CD4-positive, alpha-beta T cell treated with Interleukin-6 for 4 hours (primary cell): ENCODE measurements at regions not wholly inside any gene's neighbourhood (a gene's known extent, or its start where the extent isn't known, plus 50 kb on each side); places are given as distances from the start of the nearest gene placed in this dataset.
"Not testable (repeated sequence)": the region's sequence is repeated elsewhere in the genome, so short reads cannot be mapped to it uniquely, and the experiment has no call there.

Experiments
- DNase-seq: peaks from one replicate; pipeline ENCODE4 v3.0.0-alpha.2; 2020; ENCODE audit warnings: mixed read lengths

DNA sequence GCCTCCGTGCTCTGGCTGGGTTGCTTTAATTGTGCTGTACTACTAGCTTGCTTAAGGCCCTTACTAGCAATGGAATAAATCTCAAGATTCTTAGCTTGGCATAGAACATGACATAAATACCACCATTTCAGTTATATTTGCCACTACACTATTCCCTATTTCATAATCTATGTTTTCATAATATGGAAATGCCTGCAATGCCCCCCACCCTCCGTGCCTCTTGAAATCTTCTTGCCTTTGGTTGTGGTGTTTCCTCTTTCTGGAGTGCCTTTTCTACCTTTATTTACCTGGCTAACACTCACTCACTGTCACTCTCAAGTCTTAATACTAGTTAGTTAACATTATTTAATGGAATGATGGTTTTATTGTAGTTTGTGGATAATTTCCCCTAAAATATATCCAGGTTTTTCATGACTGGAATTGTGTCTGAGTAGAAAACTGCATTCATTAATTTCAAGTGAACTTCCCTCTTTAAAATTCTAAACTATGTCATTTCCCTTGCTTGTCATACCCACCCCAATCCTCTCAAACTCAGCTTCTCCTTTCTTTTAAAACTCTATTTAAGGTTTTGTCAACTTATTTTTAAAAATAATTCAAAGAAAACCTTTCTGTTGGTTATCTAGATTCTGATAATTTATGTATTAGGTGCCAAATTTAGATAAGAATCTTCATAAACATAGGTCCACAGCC, 521.7 kb upstream of the DAB2 start:
- DNase-seq: no peak

DNA sequence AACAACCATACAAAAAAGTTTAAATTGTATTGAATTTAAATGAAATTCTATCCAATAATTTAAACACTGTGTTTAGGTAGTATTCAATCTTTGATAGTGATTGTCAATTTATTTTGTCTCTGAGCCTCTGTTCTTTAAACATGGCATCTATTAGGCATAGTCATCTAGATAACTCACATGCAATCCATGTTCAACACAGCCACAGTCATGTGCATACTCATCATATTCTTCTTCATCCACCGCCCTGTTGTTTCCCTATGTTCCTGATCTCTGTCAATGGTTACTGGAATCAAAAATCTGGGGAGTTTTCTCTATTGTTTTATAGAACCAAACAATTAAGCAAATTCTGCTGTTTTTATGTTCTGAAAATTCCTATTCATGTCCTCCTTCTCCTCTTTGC, 521.1 kb upstream of the DAB2 start:
- no peak for DNase-seq

- no peak for DNase-seq
These were observed 519.0 kb upstream of the DAB2 start for GRCh38 chr5:39943811-39944210.

- no peak for DNase-seq
These were observed 517.8 kb upstream of the DAB2 start for GRCh38 chr5:39942606-39943005.

GRCh38 chr5:39941416-39941815, 516.6 kb upstream of the DAB2 start:
- DNase-seq: no peak

DNA sequence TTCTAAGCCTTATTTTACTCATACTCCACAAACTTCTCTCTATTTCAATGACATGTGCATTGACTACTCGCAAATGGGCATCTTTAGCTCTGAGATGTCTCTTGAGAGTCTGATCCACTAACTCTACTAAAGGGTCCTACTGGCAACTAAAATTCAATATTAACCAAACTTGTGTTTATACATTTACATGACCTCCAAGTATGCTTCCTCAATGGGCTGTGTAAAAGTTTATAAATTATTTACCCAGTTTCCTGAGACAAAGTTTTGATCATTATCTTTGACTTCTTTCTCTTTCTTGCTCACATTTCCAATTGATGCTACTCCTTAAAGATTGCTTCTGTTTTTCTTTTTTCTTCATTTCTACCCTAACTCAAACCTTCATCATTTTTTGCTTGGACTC, 510.1 kb upstream of the DAB2 start:
- no peak for DNase-seq

DNA sequence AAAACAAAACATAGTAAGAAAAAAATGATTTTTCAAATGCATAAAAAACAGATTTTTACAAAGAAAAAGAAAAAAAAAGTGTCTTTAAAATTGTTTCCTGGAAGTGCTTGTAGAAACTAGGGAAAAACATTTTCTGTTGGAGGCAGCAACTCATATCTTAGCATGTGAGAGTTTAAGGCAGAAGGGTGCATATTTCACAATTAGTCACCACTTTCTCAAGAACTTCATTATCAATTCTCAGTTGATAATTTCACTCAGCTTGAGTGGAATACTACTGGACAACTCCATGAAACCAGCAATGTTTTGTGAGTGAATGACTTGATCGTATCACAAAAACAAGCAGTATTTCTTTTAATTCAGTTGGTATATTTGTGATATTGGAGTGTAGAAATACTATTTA, 508.3 kb upstream of the DAB2 start:
- DNase-seq: no peak

DNA sequence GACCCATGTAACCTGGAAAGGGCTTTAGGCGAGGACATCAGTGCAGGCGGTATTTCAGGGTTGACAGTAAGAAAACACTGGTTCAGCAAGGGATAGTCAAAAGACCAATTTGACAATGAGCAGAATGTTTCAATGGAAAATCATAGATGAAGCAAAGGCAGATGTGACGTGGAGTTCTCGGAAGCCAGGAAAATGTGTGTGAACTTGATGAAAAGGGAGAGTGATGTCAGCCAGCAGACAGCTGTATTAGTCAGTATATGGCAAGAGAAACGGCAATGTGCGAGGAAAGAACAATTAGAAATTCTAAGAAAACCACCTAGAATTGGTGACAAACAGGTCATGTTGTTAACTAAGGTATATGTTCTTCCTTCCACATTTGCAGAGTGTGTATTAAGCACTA, 503.9 kb upstream of the DAB2 start:
- no peak for DNase-seq

- DNase-seq: no peak
These were observed 495.1 kb upstream of the DAB2 start for GRCh38 chr5:39919876-39920275.

DNA sequence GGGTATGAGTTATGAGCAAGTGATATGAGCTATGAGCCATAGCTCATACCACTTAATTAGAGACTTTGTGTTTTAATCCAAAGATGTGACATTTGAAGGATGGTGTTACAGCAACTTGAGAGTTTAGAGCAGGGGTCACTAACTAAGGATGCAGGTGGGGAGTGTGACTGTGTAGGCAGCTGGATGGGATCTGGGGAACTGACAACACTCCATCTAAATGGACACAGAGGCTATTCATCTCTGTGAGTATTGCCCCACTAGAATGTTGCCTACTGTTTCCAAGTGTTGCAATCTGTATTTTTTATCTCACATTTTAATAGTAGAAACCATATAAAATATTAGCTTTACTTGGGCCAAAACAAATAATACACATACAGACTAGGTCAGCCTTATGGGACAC, 488.1 kb upstream of the DAB2 start:
- no peak for DNase-seq

- not testable (repeated sequence) for DNase-seq
These were observed 482.6 kb upstream of the DAB2 start for GRCh38 chr5:39907267-39907951.

GRCh38 chr5:39906146-39906545, 481.4 kb upstream of the DAB2 start:
- DNase-seq: no peak

GRCh38 chr5:39905356-39905755, 480.6 kb upstream of the DAB2 start:
- no peak for DNase-seq

- DNase-seq: no peak
These were observed 477.8 kb upstream of the DAB2 start for GRCh38 chr5:39902626-39903025.

DNA sequence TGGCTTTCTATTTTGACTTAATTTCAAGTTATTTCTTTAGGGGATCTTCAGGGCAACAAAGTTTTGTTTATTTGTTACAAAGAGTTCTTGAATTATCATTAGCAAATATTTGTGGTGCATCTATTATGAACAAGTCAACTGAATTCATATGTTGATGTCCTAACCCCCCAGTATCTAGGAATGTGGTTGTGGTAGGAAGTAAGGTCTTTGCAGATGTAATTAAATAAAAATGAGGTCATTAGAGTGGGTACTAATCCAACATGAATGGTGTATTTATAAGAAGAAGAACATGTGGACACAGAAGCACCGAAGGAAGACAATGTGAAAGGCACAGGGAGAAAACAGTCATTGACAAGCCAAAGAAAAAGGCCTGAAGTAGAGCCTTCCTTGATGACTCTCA, 474.0 kb upstream of the DAB2 start:
- DNase-seq: no peak

GRCh38 chr5:39896706-39897105, 471.9 kb upstream of the DAB2 start:
- no peak for DNase-seq

GRCh38 chr5:39896104-39896503, 471.3 kb upstream of the DAB2 start:
- no peak for DNase-seq

GRCh38 chr5:39892708-39893107, 467.9 kb upstream of the DAB2 start:
- DNase-seq: no peak

DNA sequence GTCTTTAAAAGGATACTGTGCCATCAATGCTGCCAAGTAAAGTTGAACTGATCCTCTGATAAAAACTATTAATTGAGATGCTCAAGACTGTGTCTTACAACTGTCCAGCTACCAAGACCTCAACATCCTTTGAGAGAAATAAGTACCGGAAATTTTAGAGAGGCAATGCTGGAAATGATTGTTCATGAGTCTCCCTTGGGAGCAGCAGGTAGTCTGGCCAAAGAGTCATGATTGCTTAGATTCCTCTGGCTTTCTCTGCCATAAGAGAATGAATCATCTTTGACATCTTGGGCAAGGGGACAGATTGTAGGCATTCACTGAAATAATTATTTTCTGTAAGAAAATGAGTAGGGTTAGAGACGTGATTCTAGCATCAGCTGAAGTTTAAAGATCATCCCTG, 466.6 kb upstream of the DAB2 start:
- no peak for DNase-seq

DNA sequence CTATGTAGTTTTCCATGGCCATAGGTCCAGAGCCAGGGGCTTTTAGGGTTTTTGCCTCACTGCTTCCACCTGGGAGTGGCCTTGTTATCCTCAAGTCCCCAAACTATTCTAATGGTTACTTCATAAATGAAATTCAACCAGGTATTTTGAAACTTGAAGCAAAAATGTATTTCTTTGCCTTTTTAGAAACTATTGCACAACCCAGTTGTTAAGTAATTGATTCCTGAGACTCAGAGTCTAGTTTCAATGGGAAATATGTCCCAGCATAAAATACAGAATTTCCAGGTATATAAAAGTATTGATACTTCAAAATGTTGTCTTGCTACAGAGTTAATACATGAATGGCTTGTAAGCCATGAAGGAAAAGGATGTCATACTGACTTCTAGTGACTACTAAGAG, 456.2 kb upstream of the DAB2 start:
- DNase-seq: no peak

DNA sequence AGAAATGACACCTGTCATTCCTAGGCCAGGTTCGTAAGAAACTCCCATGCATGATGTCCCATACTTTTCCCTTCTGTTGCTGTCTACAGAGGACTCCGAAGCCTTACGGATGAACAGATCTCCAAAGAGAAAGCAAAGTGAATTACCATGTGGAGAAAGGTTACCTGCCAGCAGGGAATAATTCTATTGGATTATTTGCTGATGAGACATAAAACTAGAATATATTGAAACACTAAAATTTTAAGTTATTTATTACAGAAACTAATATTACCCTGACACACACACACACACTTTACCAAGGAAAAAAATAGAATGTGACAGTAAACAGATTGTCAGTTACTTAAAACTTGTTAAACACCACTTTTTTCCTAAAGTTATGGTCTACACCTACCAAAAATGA, 452.7 kb upstream of the DAB2 start:
- no peak for DNase-seq

DNA sequence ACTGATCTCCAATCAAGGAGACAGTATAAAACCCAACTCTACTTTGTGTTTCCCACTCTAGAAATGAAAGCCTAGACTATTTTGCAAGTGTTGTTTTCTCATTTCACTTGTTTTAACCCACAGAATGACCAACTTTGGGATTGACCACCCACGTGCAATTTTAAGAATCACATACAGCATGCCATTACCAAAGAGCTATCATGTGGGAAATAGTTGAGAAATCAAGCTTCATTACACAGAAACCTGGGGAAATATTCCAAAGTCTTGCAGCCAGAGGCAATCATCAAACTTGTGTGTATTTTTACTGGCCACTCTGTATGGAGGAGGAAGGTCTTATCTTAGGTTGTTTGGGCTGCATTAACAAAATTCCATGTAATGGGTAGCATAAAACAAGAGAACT, 451.4 kb upstream of the DAB2 start:
- DNase-seq: no peak

DNA sequence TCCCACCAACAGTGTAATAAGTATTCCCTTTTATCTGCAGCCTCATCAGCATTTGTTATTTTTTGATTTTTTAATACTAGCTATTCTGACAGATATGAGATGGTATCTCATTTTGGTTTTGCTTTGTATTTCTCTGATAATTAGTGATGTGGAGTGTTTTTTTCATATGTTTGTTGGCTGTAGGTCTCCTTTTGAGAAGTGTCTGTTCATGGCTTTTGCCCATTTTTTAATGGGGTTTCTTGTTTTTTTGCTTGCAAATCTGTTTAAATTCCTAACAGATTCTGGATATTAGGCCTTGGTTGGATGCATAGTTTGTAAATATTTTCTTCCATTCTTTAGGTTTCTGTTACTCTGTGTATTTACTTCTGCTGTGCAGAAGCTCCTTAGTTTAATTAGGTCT, 445.4 kb upstream of the DAB2 start:
- no peak for DNase-seq

DNA sequence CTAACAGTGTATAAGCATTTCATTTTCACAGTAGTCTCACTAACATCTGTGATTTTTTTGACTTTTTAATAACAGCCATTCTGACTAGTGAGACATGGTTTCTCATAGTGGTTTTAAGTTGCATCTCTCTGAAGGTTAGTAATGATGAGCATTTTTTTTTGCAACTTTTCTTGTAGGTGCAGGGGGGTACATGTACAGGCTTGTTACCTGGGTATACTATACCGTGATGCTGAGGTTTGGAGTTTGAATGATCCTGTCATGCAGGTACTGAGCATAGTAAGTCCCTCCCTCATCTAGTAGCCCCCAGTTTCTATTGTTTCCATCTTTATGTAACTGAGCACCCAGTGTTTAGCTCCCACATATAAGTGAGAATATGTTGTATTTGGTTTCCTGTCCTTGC, 444.6 kb upstream of the DAB2 start:
- DNase-seq: no peak

- no peak for DNase-seq
These were observed 443.1 kb upstream of the DAB2 start for GRCh38 chr5:39867923-39868322.
